Peyer's patch (tissue), 4 donors: ENCODE measurements at regions not wholly inside any gene's neighbourhood (a gene's known extent, or its start where the extent isn't known, plus 50 kb on each side); places are given as distances from the start of the nearest gene placed in this dataset.
A peak's percentile ranks its signal among the peaks of the same experiment; 100 is the strongest.

ENCODE experiments used
- DNase-seq, 3 donors: peaks; one replicate each; pipeline ENCODE4 v3.0.0-alpha.2; 2017 to 2019
- H3K27ac ChIP-seq, 4 donors: fragments of 200-600 bp; sonication (generic); one replicate each; pipeline ENCODE4 v1.5.1; 2016 to 2019
- H3K27me3 ChIP-seq, 2 donors: fragments of 200-600 bp; sonication (generic); one replicate each; pipeline ENCODE4 v1.5.1; 2019
- H3K36me3 ChIP-seq, 3 donors: fragments of 200-600 bp; sonication (generic); one replicate each; pipeline ENCODE4 v1.5.1; 2016 to 2019
- H3K4me1 ChIP-seq, 4 donors: fragments of 200-600 bp; sonication (generic); one replicate each; pipeline ENCODE4 v1.5.1; 2016 to 2019
- H3K4me3 ChIP-seq, 4 donors: fragments of 200-600 bp; sonication (generic); 1 replicate in 3 of 4; 2 replicates in 1 of 4; pipeline ENCODE4 v1.5.1; 2016 to 2019; ENCODE audit warnings: mild to moderate bottlenecking in 1 of 4
- H3K9me3 ChIP-seq, 4 donors: fragments of 200-600 bp; sonication (generic); one replicate each; pipeline ENCODE4 v1.5.1; 2016 to 2019; ENCODE audit warnings: mild to moderate bottlenecking in 1 of 4
- POLR2A ChIP-seq, 2 donors: fragments of 450-650 bp; IDR thresholded peaks; one replicate each; pipeline ENCODE4 v1.5.1; 2017; ENCODE audit warnings: antibody characterized with exemption in 2 of 2, mild to moderate bottlenecking in 2 of 2, moderate library complexity in 2 of 2
- TF ChIP-seq, protein P1 (sequence below), 6 experiments: fragments of 450-650 bp in 4 of 6; fragments of 200-600 bp in 2 of 6; sonication (generic) in 1 of 6; IDR thresholded peaks; one replicate each; pipeline ENCODE4 v1.5.1; 2017 to 2019; ENCODE audit warnings: antibody characterized with exemption in 6 of 6, mild to moderate bottlenecking in 3 of 6, moderate library complexity in 1 of 6

DNA sequence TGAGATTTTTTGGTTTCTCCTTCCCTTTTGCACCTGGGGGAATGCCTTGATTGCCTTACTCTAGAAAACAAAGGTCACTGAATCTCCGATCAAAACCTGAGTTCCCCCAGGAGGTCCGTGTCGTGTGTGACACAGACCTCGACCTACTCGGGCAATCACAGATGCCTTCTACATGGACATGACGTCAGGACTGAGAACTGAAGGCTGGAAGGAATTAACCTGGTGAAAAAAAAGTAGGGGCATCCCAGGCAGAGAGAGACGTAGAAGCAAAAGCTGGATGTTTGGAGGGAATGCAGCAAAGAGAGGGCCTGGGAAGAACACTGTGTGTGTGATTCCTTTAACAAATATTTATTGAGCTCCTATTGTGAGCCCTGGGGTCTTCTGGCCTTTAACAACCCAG, 178.0 kb downstream of the PRDM2 start:
- TF ChIP-seq, protein P1, sequence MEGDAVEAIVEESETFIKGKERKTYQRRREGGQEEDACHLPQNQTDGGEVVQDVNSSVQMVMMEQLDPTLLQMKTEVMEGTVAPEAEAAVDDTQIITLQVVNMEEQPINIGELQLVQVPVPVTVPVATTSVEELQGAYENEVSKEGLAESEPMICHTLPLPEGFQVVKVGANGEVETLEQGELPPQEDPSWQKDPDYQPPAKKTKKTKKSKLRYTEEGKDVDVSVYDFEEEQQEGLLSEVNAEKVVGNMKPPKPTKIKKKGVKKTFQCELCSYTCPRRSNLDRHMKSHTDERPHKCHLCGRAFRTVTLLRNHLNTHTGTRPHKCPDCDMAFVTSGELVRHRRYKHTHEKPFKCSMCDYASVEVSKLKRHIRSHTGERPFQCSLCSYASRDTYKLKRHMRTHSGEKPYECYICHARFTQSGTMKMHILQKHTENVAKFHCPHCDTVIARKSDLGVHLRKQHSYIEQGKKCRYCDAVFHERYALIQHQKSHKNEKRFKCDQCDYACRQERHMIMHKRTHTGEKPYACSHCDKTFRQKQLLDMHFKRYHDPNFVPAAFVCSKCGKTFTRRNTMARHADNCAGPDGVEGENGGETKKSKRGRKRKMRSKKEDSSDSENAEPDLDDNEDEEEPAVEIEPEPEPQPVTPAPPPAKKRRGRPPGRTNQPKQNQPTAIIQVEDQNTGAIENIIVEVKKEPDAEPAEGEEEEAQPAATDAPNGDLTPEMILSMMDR (IDR thresholded peaks at IDR 0.05): no peak
- TF ChIP-seq POLR2A (IDR thresholded peaks at IDR 0.05): no peak
- Histone ChIP-seq H3K9me3 (no peaks in the 10 kb centered on the region), H3K4me1 (no peaks in the 10 kb centered on the region), H3K27ac (no peak overlapping the region), H3K36me3 (no peaks in the 10 kb centered on the region), H3K4me3 (no peak overlapping the region), H3K27me3 (no peaks in the 10 kb centered on the region)
- DNase-seq: no peak

- TF ChIP-seq, protein P1 (IDR thresholded peaks at IDR 0.05): no peak
- TF ChIP-seq POLR2A (IDR thresholded peaks at IDR 0.05): no peak
Observed at GRCh38 chr1:13878451-13878850, 178.5 kb downstream of the PRDM2 start.

DNA sequence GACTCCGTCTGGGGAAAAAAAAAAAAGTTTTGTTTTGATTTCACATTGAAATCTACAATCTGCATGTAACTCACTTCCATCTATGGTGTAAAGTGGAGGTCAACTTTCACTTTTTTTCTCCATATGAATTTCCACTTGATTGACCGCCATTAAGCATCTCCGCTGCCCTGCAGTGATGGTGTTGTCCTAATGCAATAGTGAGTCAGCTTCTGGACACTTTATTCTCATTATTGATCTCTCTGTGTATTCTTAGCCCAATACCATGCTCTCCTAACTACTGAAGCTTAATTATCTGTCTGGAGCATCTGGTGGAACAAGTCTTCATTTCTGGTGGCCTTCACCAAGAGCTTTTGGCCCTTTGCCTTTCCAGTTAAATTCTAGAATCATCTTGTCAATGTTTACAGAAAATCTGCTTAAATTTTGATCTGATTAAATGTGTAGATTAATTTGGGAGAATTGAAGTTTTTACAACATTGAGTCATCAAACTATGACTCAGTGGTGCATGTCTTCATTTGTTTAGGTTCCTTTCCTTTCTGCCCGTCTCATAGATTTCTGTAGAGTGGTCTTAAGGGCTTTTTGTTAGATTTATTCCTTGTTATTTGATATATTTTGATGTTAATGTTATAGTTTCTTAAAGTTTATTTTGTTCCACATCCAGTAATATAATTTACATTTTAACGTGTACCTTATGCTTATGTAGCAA, 181.5 kb downstream of the PRDM2 start:
- no peaks in the 10 kb centered on the region for H3K36me3 ChIP-seq
- H3K4me1 ChIP-seq: no peaks in the 10 kb centered on the region
- H3K4me3 ChIP-seq: no peak overlapping the region
- DNase-seq: no peak
- no peaks in the 10 kb centered on the region for H3K27me3 ChIP-seq
- TF ChIP-seq, protein P1 (IDR thresholded peaks at IDR 0.05): no peak
- no peak for TF ChIP-seq POLR2A (IDR thresholded peaks at IDR 0.05)
- H3K9me3 ChIP-seq: no peaks in the 10 kb centered on the region
- H3K27ac ChIP-seq: no peak overlapping the region

More at GRCh38 chr1:13878451-13878850, 178.5 kb downstream of the PRDM2 start:
- no peaks in the 10 kb centered on the region for H3K36me3 ChIP-seq
- no peak overlapping the region for H3K27ac ChIP-seq
- H3K27me3 ChIP-seq: no peaks in the 10 kb centered on the region
- DNase-seq: no peak
- no peaks in the 10 kb centered on the region for H3K9me3 ChIP-seq
- no peaks in the 10 kb centered on the region for H3K4me1 ChIP-seq
- no peak overlapping the region for H3K4me3 ChIP-seq

- no peak for TF ChIP-seq POLR2A (IDR thresholded peaks at IDR 0.05)
- TF ChIP-seq, protein P1 (IDR thresholded peaks at IDR 0.05): no peak
- peak overlapping the region in 2 of 4 donors; percentile 52 to 82 for H3K27ac ChIP-seq
- H3K9me3 ChIP-seq: no peaks in the 10 kb centered on the region
- DNase-seq: peak in 2 of 3 donors; percentile 61 to 82
- H3K36me3 ChIP-seq: no peaks in the 10 kb centered on the region
- H3K4me1 ChIP-seq: peaks cover 0 to 10% (median 0%) of the 10 kb centered on the region in 4 donors
- H3K27me3 ChIP-seq: no peaks in the 10 kb centered on the region
- H3K4me3 ChIP-seq: peak overlapping the region in 1 of 4 donors; percentile 24
Observed at GRCh38 chr1:13888351-13888986, 188.5 kb downstream of the PRDM2 start.

GRCh38 chr1:13889495-13889894, 189.5 kb downstream of the PRDM2 start:
- Histone ChIP-seq H3K4me1 (peaks cover 0 to 10% (median 0%) of the 10 kb centered on the region in 4 donors), H3K9me3 (no peaks in the 10 kb centered on the region), H3K27ac (peak overlapping the region in 1 of 4 donors; percentile 82), H3K4me3 (no peak overlapping the region), H3K36me3 (no peaks in the 10 kb centered on the region), H3K27me3 (no peaks in the 10 kb centered on the region)
- DNase-seq: no peak
- TF ChIP-seq, protein P1 (IDR thresholded peaks at IDR 0.05): no peak
- TF ChIP-seq POLR2A (IDR thresholded peaks at IDR 0.05): no peak
